Right lobe of liver (tissue), 6 donors: ENCODE measurements at regions not wholly inside any gene's neighbourhood (a gene's known extent, or its start where the extent isn't known, plus 50 kb on each side); places are given as distances from the start of the nearest gene placed in this dataset.

ENCODE experiments used
- ATAC-seq, 4 donors: fragments of 200-7000 bp; cut with Tn5 transposase; one replicate each; pipeline ENCODE4 v1.9.1; 2020; ENCODE audit warnings: mild to moderate bottlenecking in 4 of 4, moderate library complexity in 4 of 4
- DNase-seq, 3 donors: peaks; one replicate each; pipeline ENCODE4 v3.0.0-alpha.2; 2020
- H3K27ac ChIP-seq, 3 donors: fragments of 200-600 bp; one replicate each; pipeline ENCODE4 v1.8.0; 2022
- H3K27me3 ChIP-seq, 2 donors: fragments of 200-600 bp; one replicate each; pipeline ENCODE4 v1.8.0; 2022
- H3K36me3 ChIP-seq, 4 donors: fragments of 200-600 bp; sonication (generic) in 1 of 4; one replicate each; pipeline versions ENCODE4 v1.5.1 to v1.8.0; 2017 to 2022; ENCODE audit warnings: control low read depth in 1 of 4
- H3K4me1 ChIP-seq, 4 donors: fragments of 200-600 bp; sonication (generic) in 1 of 4; one replicate each; pipeline versions ENCODE4 v1.5.1 to v1.8.0; 2017 to 2022; ENCODE audit warnings: control low read depth in 1 of 4
- H3K4me3 ChIP-seq, 3 donors: fragments of 200-600 bp; one replicate each; pipeline ENCODE4 v1.8.0; 2022
- H3K9me3 ChIP-seq, 4 donors: fragments of 200-600 bp; sonication (generic) in 1 of 4; one replicate each; pipeline versions ENCODE4 v1.5.1 to v1.8.0; 2017 to 2022; ENCODE audit warnings: control low read depth in 1 of 4
- POLR2A ChIP-seq: fragments of 450-650 bp; IDR thresholded peaks from one replicate; pipeline ENCODE4 v1.6.1; 2017; ENCODE audit warnings: antibody characterized with exemption, mild to moderate bottlenecking
- whole genome bisulfite sequencing: methylation state at CpG from one replicate; pipeline ENCODE4 v1.1.6; 2018; ENCODE audit warnings: low coverage, low lambda C conversion rate; ENCODE audit not compliant: insufficient coverage; ENCODE audit errors: missing lambda C conversion rate; 5-methylcytosine and 5-hydroxymethylcytosine counted together
- intact Hi-C, 2 donors: fragments of 100-400 bp; cut with DNase I; formaldehyde crosslinking; loops; one replicate each; pipeline versions ENCODE4 v1.11.2 to v1.14.1; 2022
- TF ChIP-seq, protein P1 (sequence below), 4 donors: fragments of 200-600 bp in 3 of 4; fragments of 450-650 bp in 1 of 4; IDR thresholded peaks; one replicate each; pipeline versions ENCODE4 v1.5.1 to v1.8.0; 2016 to 2022; ENCODE audit warnings: antibody characterized with exemption in 4 of 4, mild to moderate bottlenecking in 2 of 4
- donor health status: DM: no; HTN: yes; CAD: no.
- donor health status: DM: no; HTN: no; CAD: no.
- donor health status: DM: no; HTN: no; CAD: no.
- donor health status: DM: no; HTN: yes; CAD: no.
- donor health status: DM: no; HTN: yes; CAD: no.

DNA sequence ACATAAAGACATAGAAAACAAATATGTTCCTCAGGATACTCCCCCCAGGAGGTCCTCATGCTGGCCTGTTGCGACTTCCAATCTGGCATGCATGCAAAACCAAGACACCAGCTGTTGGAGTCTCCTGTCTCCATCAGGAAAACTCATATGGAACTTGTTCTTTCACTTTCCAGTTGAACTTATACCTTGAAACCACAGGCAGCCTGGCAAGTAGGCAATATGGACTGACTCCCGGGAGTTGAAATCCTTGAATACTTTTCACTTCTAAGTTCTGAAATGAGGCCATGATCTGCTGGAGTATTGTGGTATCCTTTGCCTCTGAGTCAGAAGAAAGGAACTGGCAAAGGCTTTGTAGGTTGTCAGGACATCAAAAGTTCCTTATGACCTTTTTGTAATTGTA, 444.2 kb downstream of the IDS start:
- WGBS, result 39% methylated on average over 2 of the region's 2 CpGs
- intact Hi-C loops, result no loop called here

More for the DNA sequence above, 444.2 kb downstream of the IDS start:
- TF ChIP-seq, protein P1, sequence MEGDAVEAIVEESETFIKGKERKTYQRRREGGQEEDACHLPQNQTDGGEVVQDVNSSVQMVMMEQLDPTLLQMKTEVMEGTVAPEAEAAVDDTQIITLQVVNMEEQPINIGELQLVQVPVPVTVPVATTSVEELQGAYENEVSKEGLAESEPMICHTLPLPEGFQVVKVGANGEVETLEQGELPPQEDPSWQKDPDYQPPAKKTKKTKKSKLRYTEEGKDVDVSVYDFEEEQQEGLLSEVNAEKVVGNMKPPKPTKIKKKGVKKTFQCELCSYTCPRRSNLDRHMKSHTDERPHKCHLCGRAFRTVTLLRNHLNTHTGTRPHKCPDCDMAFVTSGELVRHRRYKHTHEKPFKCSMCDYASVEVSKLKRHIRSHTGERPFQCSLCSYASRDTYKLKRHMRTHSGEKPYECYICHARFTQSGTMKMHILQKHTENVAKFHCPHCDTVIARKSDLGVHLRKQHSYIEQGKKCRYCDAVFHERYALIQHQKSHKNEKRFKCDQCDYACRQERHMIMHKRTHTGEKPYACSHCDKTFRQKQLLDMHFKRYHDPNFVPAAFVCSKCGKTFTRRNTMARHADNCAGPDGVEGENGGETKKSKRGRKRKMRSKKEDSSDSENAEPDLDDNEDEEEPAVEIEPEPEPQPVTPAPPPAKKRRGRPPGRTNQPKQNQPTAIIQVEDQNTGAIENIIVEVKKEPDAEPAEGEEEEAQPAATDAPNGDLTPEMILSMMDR (IDR thresholded peaks at IDR 0.05), result no peak
- no peak for TF ChIP-seq POLR2A
- Histone ChIP-seq H3K4me3 (no peak overlapping the region), H3K27me3 (no peaks in the 10 kb centered on the region), H3K36me3 (no peaks in the 10 kb centered on the region), H3K4me1 (no peaks in the 10 kb centered on the region), H3K27ac (no peak overlapping the region), H3K9me3 (no peaks in the 10 kb centered on the region)
- DNase-seq, result no peak
- no peak for ATAC-seq
